ENCODE measurements at regions not wholly inside any gene's neighbourhood (a gene's known extent, or its start where the extent isn't known, plus 50 kb on each side); places are given as distances from the start of the nearest gene placed in this dataset.

- DNase-seq: no peak
- ChIA-PET CTCF (no interaction called here), POLR2A (no interaction called here)
- H3K36me3 Mint-ChIP-seq (ENCODE audit: low read depth): no peaks in the 10 kb centered on the region
- no peak overlapping the region for H3K27ac Mint-ChIP-seq
- no peaks in the 10 kb centered on the region for H3K27me3 Mint-ChIP-seq
- H3K4me3 Mint-ChIP-seq: no peak overlapping the region
- H3K9me3 Mint-ChIP-seq: no peaks in the 10 kb centered on the region
- no peaks in the 10 kb centered on the region for H3K4me1 Mint-ChIP-seq
Observed at GRCh38 chr2:15829091-15829801, 111.1 kb upstream of the MYCN start.

- Mint-ChIP-seq H3K9me3 (no peaks in the 10 kb centered on the region), H3K36me3 (ENCODE audit: low read depth) (no peaks in the 10 kb centered on the region), H3K27ac (no peak overlapping the region), H3K4me1 (no peaks in the 10 kb centered on the region), H3K27me3 (no peaks in the 10 kb centered on the region), H3K4me3 (no peak overlapping the region)
- POLR2A ChIA-PET: no interaction called here
- no peak for DNase-seq
- CTCF ChIA-PET: no interaction called here
Observed at GRCh38 chr2:15829985-15830384, 110.4 kb upstream of the MYCN start.

- Mint-ChIP-seq H3K4me3 (no peak overlapping the region), H3K27ac (no peak overlapping the region), H3K9me3 (no peaks in the 10 kb centered on the region), H3K4me1 (no peaks in the 10 kb centered on the region), H3K27me3 (no peaks in the 10 kb centered on the region), H3K36me3 (ENCODE audit: low read depth) (no peaks in the 10 kb centered on the region)
- CTCF ChIA-PET: no interaction called here
- DNase-seq: no peak
- POLR2A ChIA-PET: no interaction called here
Observed at GRCh38 chr2:15830937-15831549, 109.3 kb upstream of the MYCN start.

GRCh38 chr2:15832030-15832709 lies 108.2 kb upstream of the MYCN start:
- Mint-ChIP-seq H3K27ac (no peak overlapping the region), H3K4me3 (no peak overlapping the region), H3K27me3 (no peaks in the 10 kb centered on the region), H3K4me1 (no peaks in the 10 kb centered on the region), H3K36me3 (ENCODE audit: low read depth) (no peaks in the 10 kb centered on the region), H3K9me3 (no peaks in the 10 kb centered on the region)
- no peak for DNase-seq
- ChIA-PET CTCF (no interaction called here), POLR2A (no interaction called here)

- Mint-ChIP-seq H3K27me3 (no peaks in the 10 kb centered on the region), H3K4me3 (no peak overlapping the region), H3K27ac (no peak overlapping the region), H3K9me3 (no peaks in the 10 kb centered on the region), H3K4me1 (no peaks in the 10 kb centered on the region), H3K36me3 (ENCODE audit: low read depth) (no peaks in the 10 kb centered on the region)
- CTCF ChIA-PET: no interaction called here
- POLR2A ChIA-PET: no interaction called here
- DNase-seq: no peak
Observed at GRCh38 chr2:15832849-15833680, 107.3 kb upstream of the MYCN start.

GRCh38 chr2:15833731-15834130 lies 106.6 kb upstream of the MYCN start:
- no peaks in the 10 kb centered on the region for H3K9me3 Mint-ChIP-seq
- no peak overlapping the region for H3K27ac Mint-ChIP-seq
- CTCF ChIA-PET: no interaction called here
- H3K36me3 Mint-ChIP-seq (ENCODE audit: low read depth): no peaks in the 10 kb centered on the region
- DNase-seq: no peak
- H3K27me3 Mint-ChIP-seq: no peaks in the 10 kb centered on the region
- H3K4me3 Mint-ChIP-seq: no peak overlapping the region
- H3K4me1 Mint-ChIP-seq: no peaks in the 10 kb centered on the region
- POLR2A ChIA-PET: no interaction called here

- no peaks in the 10 kb centered on the region for H3K36me3 Mint-ChIP-seq (ENCODE audit: low read depth)
- no peak overlapping the region for H3K27ac Mint-ChIP-seq
Observed at GRCh38 chr2:15834381-15835031, 105.8 kb upstream of the MYCN start.

GRCh38 chr2:15835991-15836688 lies 104.2 kb upstream of the MYCN start:
- DNase-seq: no peak
- no peaks in the 10 kb centered on the region for H3K36me3 Mint-ChIP-seq (ENCODE audit: low read depth)
- no peak overlapping the region for H3K27ac Mint-ChIP-seq
- no peaks in the 10 kb centered on the region for H3K4me1 Mint-ChIP-seq
- ChIA-PET POLR2A (no interaction called here), CTCF (no interaction called here)
- H3K4me3 Mint-ChIP-seq: no peak overlapping the region
- H3K27me3 Mint-ChIP-seq: no peaks in the 10 kb centered on the region
- H3K9me3 Mint-ChIP-seq: no peaks in the 10 kb centered on the region

More at GRCh38 chr2:15834381-15835031, 105.8 kb upstream of the MYCN start:
- H3K9me3 Mint-ChIP-seq: no peaks in the 10 kb centered on the region
- ChIA-PET POLR2A (no interaction called here), CTCF (no interaction called here)
- H3K27me3 Mint-ChIP-seq: no peaks in the 10 kb centered on the region
- H3K4me1 Mint-ChIP-seq: no peaks in the 10 kb centered on the region
- no peak for DNase-seq
- H3K4me3 Mint-ChIP-seq: no peak overlapping the region

GRCh38 chr2:15836689-15837610 lies 103.4 kb upstream of the MYCN start:
- ChIA-PET CTCF (no interaction called here), POLR2A (no interaction called here)
- Mint-ChIP-seq H3K36me3 (ENCODE audit: low read depth) (no peaks in the 10 kb centered on the region), H3K9me3 (no peaks in the 10 kb centered on the region), H3K4me1 (no peaks in the 10 kb centered on the region), H3K27ac (no peak overlapping the region), H3K27me3 (no peaks in the 10 kb centered on the region), H3K4me3 (no peak overlapping the region)
- no peak for DNase-seq

GRCh38 chr2:15838481-15839090 lies 101.8 kb upstream of the MYCN start:
- Mint-ChIP-seq H3K36me3 (ENCODE audit: low read depth) (no peaks in the 10 kb centered on the region), H3K27me3 (no peaks in the 10 kb centered on the region), H3K27ac (no peak overlapping the region), H3K4me1 (no peaks in the 10 kb centered on the region), H3K4me3 (no peak overlapping the region), H3K9me3 (no peaks in the 10 kb centered on the region)
- DNase-seq: no peak
- ChIA-PET CTCF (no interaction called here), POLR2A (no interaction called here)

GRCh38 chr2:15839426-15840124 lies 100.8 kb upstream of the MYCN start:
- POLR2A ChIA-PET: no interaction called here
- Mint-ChIP-seq H3K27ac (no peak overlapping the region), H3K27me3 (no peaks in the 10 kb centered on the region)

More at GRCh38 chr2:15839426-15840124, 100.8 kb upstream of the MYCN start:
- Mint-ChIP-seq H3K4me3 (no peak overlapping the region), H3K4me1 (no peaks in the 10 kb centered on the region), H3K9me3 (no peaks in the 10 kb centered on the region), H3K36me3 (ENCODE audit: low read depth) (no peaks in the 10 kb centered on the region)
- CTCF ChIA-PET: interaction anchor here (0.6 kb wide), 1 partner anchor 34 kb away, joined by 4 read pairs; no protein-coding TSS in a partner anchor
- no peak for DNase-seq

Data from activated CD4-positive, alpha-beta memory T cell treated with anti-CD3 and anti-CD28 coated beads, Interleukin-2, amount 10 ng/mL, durations not matched to agents 7 days and 5 days (primary cell).